GM12878 (cell line): ENCODE measurements at regions not wholly inside any gene's neighbourhood (a gene's known extent, or its start where the extent isn't known, plus 50 kb on each side); places are given as distances from the start of the nearest gene placed in this dataset.

Experiments
- ATAC-seq: fragments of 200-7000 bp; cut with Tn5 transposase; 3 replicates; pipeline ENCODE4 v1.9.1; 2020; ENCODE audit warnings: mild to moderate bottlenecking, moderate library complexity
- BruUV-seq: library from RNA; stranded (reverse); fragments of 400-500 nt; replicated peaks from 2 replicates; lab custom pipeline; 2021; lab: Mats Ljungman, UMichigan
- CTCF ChIA-PET: fragments of 300-600 bp; sonication (Branson Sonifier 250); formaldehyde crosslinking; extraction: SDS; loops from one replicate; lab custom pipeline; 2021; ENCODE audit warnings: inconsistent platforms; lab: Yijun Ruan, JAX
- POLR2A ChIA-PET: fragments of 350-600 bp; formaldehyde crosslinking; extraction: SDS; loops from one replicate; lab custom pipeline; 2021; ENCODE audit warnings: inconsistent platforms; lab: Charles Lee
- RAD21 ChIA-PET: fragments of 300-600 bp; sonication (Branson Sonifier 250); formaldehyde crosslinking; loops from one replicate; lab custom pipeline; 2023; ENCODE audit warnings: antibody characterized with exemption; ENCODE audit not compliant: unreplicated experiment; lab: Charles Lee
- SMC1A ChIA-PET: fragments of 300-600 bp; sonication (Branson Sonifier 250); formaldehyde crosslinking; loops from one replicate; lab custom pipeline; 2023; ENCODE audit not compliant: unreplicated experiment, uncharacterized antibody; lab: Charles Lee
- DNase-seq: peaks from one replicate; pipeline ENCODE4 v3.0.0-alpha.2; 2011; ENCODE audit warnings: low read depth, low spot score
- FAIRE-seq: peaks from 3 replicates; lab custom pipeline; 2011; peaks lifted over from hg19 to GRCh38; lab: Jason Lieb, UNC
- H2AFZ ChIP-seq: 2 replicates; pipeline ENCODE4 v1.6.0; 2011; ENCODE audit warnings: low read depth, low read length, control low read depth; ENCODE audit not compliant: control insufficient read depth
- H3K27ac ChIP-seq: 2 replicates; pipeline ENCODE4 v1.5.1; 2011; ENCODE audit warnings: control low read depth; ENCODE audit not compliant: control insufficient read depth, insufficient read depth
- H3K27me3 ChIP-seq, 2 experiments: replicated peaks in 1 of 2; 2 replicates each; pipeline versions ENCODE4 v1.6.0 to v1.6.1; 2011; ENCODE audit warnings: low read length in 1 of 2; ENCODE audit not compliant: control insufficient read depth in 2 of 2, insufficient read depth in 2 of 2
- H3K36me3 ChIP-seq, 2 experiments: 2 replicates each; pipeline ENCODE4 v1.5.1; 2011; ENCODE audit warnings: low read length in 1 of 2; ENCODE audit not compliant: control insufficient read depth in 2 of 2, insufficient read depth in 2 of 2
- H3K4me1 ChIP-seq: 2 replicates; pipeline ENCODE4 v1.6.1; 2011; ENCODE audit warnings: mild to moderate bottlenecking, low read length, moderate library complexity, mixed read lengths; ENCODE audit not compliant: control insufficient read depth, insufficient read depth
- H3K4me2 ChIP-seq: 2 replicates; pipeline ENCODE4 v1.6.0; 2011; ENCODE audit warnings: control low read depth; ENCODE audit not compliant: control insufficient read depth, insufficient read depth
- H3K4me3 ChIP-seq: fragments of 200-600 bp; sonication (generic); 2 replicates; pipeline ENCODE4 v1.5.1; 2016
- H3K79me2 ChIP-seq: 2 replicates; pipeline ENCODE4 v1.6.0; 2011; ENCODE audit warnings: low read length; ENCODE audit not compliant: control insufficient read depth, insufficient read depth
- H3K9ac ChIP-seq: 2 replicates; pipeline ENCODE4 v1.8.0; 2011; ENCODE audit warnings: low read length, control low read depth, mixed read lengths; ENCODE audit not compliant: control insufficient read depth, insufficient read depth
- H3K9me3 ChIP-seq: replicated peaks from 3 replicates; pipeline ENCODE4 v1.5.1; 2011; ENCODE audit warnings: mild to moderate bottlenecking, low read length; ENCODE audit not compliant: control insufficient read depth, insufficient read depth
- H4K20me1 ChIP-seq: 2 replicates; pipeline ENCODE4 v1.6.0; 2011; ENCODE audit not compliant: control insufficient read depth, insufficient read depth
- ATF7 ChIP-seq: fragments of 450-650 bp; IDR thresholded peaks from 2 replicates; pipeline ENCODE4 v1.6.1; 2016; ENCODE audit warnings: low read depth, mild to moderate bottlenecking
- BHLHE40 ChIP-seq, 2 experiments: fragments of 450-650 bp in 1 of 2; IDR thresholded peaks; 2 replicates each; pipeline ENCODE4 v1.6.1; 2011 to 2017; ENCODE audit warnings: low read depth in 2 of 2, borderline replicate concordance in 1 of 2, improper control_type of control experiment in 1 of 2, low read length in 1 of 2, mild to moderate bottlenecking in 1 of 2
- CBFB ChIP-seq: IDR thresholded peaks from 2 replicates; pipeline ENCODE4 v1.6.1; 2016; ENCODE audit warnings: antibody characterized with exemption, low read depth
- FOXK2 ChIP-seq: fragments of 450-650 bp; IDR thresholded peaks from 2 replicates; pipeline ENCODE4 v1.6.1; 2017; ENCODE audit warnings: mild to moderate bottlenecking, moderate library complexity
- HCFC1 ChIP-seq: fragments of 150-350 bp; IDR thresholded peaks from 2 replicates; pipeline ENCODE4 v1.6.1; 2014; ENCODE audit warnings: low read length
- JUNB ChIP-seq: IDR thresholded peaks from 2 replicates; pipeline ENCODE4 v1.6.1; 2016; ENCODE audit warnings: antibody characterized with exemption, mild to moderate bottlenecking
- NBN ChIP-seq: fragments of 450-650 bp; IDR thresholded peaks from 2 replicates; pipeline ENCODE4 v1.6.1; 2016
- POLR2AphosphoS2 ChIP-seq: IDR thresholded peaks from 2 replicates; pipeline ENCODE4 v1.6.1; 2011; ENCODE audit warnings: low read depth, mild to moderate bottlenecking, low read length, improper control_type of control experiment, moderate library complexity
- POLR2AphosphoS5 ChIP-seq: IDR thresholded peaks from 2 replicates; pipeline ENCODE4 v1.6.1; 2011; ENCODE audit warnings: mild to moderate bottlenecking, low read length, inconsistent platforms
- POU2F2 ChIP-seq: IDR thresholded peaks from 3 replicates; pipeline ENCODE4 v1.6.1; 2011; ENCODE audit warnings: low read depth, mild to moderate bottlenecking, low read length, borderline replicate concordance
- RUNX3 ChIP-seq: IDR thresholded peaks from 2 replicates; pipeline ENCODE4 v1.6.1; 2012; ENCODE audit warnings: low read length, inconsistent platforms
- YBX1 ChIP-seq: fragments of 450-650 bp; IDR thresholded peaks from 2 replicates; pipeline ENCODE4 v1.6.1; 2016; ENCODE audit warnings: antibody characterized with exemption
- WGBS: methylation state at CpG from one replicate; pipeline ENCODE4 v1.1.6; 2016; ENCODE audit warnings: low lambda C conversion rate; ENCODE audit not compliant: insufficient replicate concordance, insufficient coverage; ENCODE audit errors: missing lambda C conversion rate; 5-methylcytosine and 5-hydroxymethylcytosine counted together
- in situ Hi-C: fragments of 300-500 bp; cut with MboI; formaldehyde crosslinking; loops from 9 replicates; pipeline ENCODE4 v1.14.3; 2018; ENCODE audit warnings: mixed read lengths
- intact Hi-C: fragments of 100-400 bp; cut with micrococcal nuclease; formaldehyde crosslinking; loops from one replicate; pipeline ENCODE4 v1.14.2; 2022; ENCODE audit not compliant: unreplicated experiment
- TF ChIP-seq, protein P1 (sequence below): IDR thresholded peaks from 2 replicates; pipeline ENCODE4 v1.6.1; 2012; ENCODE audit warnings: mild to moderate bottlenecking, low read depth, low read length

DNA sequence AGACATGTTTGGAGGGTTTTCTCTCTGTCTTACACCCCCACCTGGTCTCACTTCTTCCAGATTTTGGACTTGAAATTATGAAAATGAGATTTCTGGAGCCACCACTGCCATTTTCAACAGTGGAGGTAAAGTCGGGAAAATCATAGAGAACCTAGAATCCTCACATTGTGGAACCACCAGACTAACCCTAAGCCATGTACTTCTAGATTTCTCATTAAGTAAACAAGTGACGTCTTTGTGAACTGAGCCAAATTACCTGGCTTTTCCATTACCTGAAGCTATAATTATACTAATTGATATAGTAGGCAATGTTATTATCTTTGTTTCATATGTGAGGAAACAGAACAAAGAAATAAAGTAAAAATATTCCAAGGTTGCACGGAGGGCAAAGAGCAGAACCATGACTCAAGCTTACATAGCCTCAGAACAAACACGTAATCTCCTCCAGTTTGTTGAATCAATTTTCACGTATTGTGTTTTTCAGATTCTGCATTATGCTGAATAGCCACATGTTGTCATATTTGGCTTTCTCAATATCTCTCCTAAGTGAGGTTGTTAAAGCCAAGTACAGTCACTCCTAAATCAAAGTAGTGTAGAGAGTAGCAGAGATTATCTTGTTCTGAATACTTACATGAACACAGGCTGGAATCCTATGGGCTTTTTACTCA lies 101.3 kb upstream of the CMC1 start:
- peak; percentile 6 for ATAC-seq
- ChIA-PET SMC1A (interaction anchor here (0.7 to 27.3 kb wide), 20 partner anchors 0 to 428 kb away, joined by 3 to 602 read pairs (median 4); no protein-coding TSS in a partner anchor), POLR2A (interaction anchor here (1.2 to 6.2 kb wide), 5 partner anchors 8 to 95 kb away, joined by 3 to 54 read pairs (median 6); no protein-coding TSS in a partner anchor), RAD21 (interaction anchor here (1.0 to 18.4 kb wide), 15 partner anchors 8 to 424 kb away, joined by 3 to 344 read pairs (median 8); no protein-coding TSS in a partner anchor), CTCF (interaction anchor here (1.0 to 1.9 kb wide), 7 partner anchors 12 to 428 kb away, joined by 3 to 10 read pairs (median 3); no protein-coding TSS in a partner anchor)
- in situ Hi-C loops: loop anchor here (10.0 kb wide), 1 partner anchor 425 kb away; no protein-coding TSS in a partner anchor
- Histone ChIP-seq H3K27me3 (no peaks in the 10 kb centered on the region), H3K36me3 (no peaks in the 10 kb centered on the region), H3K4me3 (no peak overlapping the region), H3K79me2 (no peaks in the 10 kb centered on the region), H2AFZ (no peak overlapping the region), H3K9me3 (no peaks in the 10 kb centered on the region; the same call in 2 of the 3 replicates), H3K4me2 (no peak overlapping the region), H3K4me1 (no peaks in the 10 kb centered on the region), H4K20me1 (no peaks in the 10 kb centered on the region), H3K9ac (no peak overlapping the region)
- FAIRE-seq: no peak
- no peak for DNase-seq
- no TSS peak for BruUV-seq
- intact Hi-C loops: loop anchor here (5.0 kb wide), 3 partner anchors 77 to 418 kb away; partner anchors contain the start of gene EOMES
- WGBS: 8% methylated on average over 5 of the region's 5 CpGs
- TF ChIP-seq POU2F2 (no peak), BHLHE40 (IDR thresholded peaks at IDR 0.05; ENCODE audit: borderline replicate concordance in 1 of 2, low read depth in 2 of 2, low read length in 1 of 2) (no peak), ATF7 (0 out of 2 replicates have a peak, but pooled peaks have one; percentile 31)
- TF ChIP-seq, all 136 proteins: peak for 1
- no peak overlapping the region for H3K27ac ChIP-seq

- DNase-seq (no peak), FAIRE-seq (no peak), ATAC-seq (no peak)
- Histone ChIP-seq H4K20me1 (no peaks in the 10 kb centered on the region), H2AFZ (no peak overlapping the region), H3K27me3 (no peaks in the 10 kb centered on the region), H3K4me2 (no peak overlapping the region), H3K4me1 (no peaks in the 10 kb centered on the region), H3K79me2 (no peaks in the 10 kb centered on the region), H3K9ac (no peak overlapping the region), H3K27ac (no peak overlapping the region), H3K36me3 (no peaks in the 10 kb centered on the region), H3K9me3 (no peaks in the 10 kb centered on the region; the same call in 2 of the 3 replicates), H3K4me3 (no peak overlapping the region)
- no TSS peak for BruUV-seq
- CTCF ChIA-PET: interaction anchor here (1.0 to 1.9 kb wide), 3 partner anchors 77 to 142 kb away, joined by 3 to 10 read pairs (median 3); no protein-coding TSS in a partner anchor
- POLR2A ChIA-PET: interaction anchor here (1.4 to 6.2 kb wide), 6 partner anchors 8 to 100 kb away, joined by 3 to 54 read pairs (median 7); no protein-coding TSS in a partner anchor
- RAD21 ChIA-PET: interaction anchor here (1.0 to 18.4 kb wide), 12 partner anchors 7 to 425 kb away, joined by 3 to 344 read pairs (median 8); no protein-coding TSS in a partner anchor
- WGBS: 77% methylated on average over 4 of the region's 4 CpGs
- intact Hi-C loops: no loop called here
- in situ Hi-C loops: no loop called here
- SMC1A ChIA-PET: interaction anchor here (0.9 to 27.3 kb wide), 15 partner anchors 1 to 428 kb away, joined by 3 to 602 read pairs (median 5); no protein-coding TSS in a partner anchor
- TF ChIP-seq CBFB: no peak
- no peak for TF ChIP-seq NBN
- TF ChIP-seq FOXK2: no peak
- TF ChIP-seq POLR2AphosphoS5: no peak
- TF ChIP-seq JUNB: no peak
- TF ChIP-seq RUNX3: no peak
- no peak for TF ChIP-seq POLR2AphosphoS2
- TF ChIP-seq HCFC1: no peak
- no peak for TF ChIP-seq YBX1
- TF ChIP-seq, protein P1, sequence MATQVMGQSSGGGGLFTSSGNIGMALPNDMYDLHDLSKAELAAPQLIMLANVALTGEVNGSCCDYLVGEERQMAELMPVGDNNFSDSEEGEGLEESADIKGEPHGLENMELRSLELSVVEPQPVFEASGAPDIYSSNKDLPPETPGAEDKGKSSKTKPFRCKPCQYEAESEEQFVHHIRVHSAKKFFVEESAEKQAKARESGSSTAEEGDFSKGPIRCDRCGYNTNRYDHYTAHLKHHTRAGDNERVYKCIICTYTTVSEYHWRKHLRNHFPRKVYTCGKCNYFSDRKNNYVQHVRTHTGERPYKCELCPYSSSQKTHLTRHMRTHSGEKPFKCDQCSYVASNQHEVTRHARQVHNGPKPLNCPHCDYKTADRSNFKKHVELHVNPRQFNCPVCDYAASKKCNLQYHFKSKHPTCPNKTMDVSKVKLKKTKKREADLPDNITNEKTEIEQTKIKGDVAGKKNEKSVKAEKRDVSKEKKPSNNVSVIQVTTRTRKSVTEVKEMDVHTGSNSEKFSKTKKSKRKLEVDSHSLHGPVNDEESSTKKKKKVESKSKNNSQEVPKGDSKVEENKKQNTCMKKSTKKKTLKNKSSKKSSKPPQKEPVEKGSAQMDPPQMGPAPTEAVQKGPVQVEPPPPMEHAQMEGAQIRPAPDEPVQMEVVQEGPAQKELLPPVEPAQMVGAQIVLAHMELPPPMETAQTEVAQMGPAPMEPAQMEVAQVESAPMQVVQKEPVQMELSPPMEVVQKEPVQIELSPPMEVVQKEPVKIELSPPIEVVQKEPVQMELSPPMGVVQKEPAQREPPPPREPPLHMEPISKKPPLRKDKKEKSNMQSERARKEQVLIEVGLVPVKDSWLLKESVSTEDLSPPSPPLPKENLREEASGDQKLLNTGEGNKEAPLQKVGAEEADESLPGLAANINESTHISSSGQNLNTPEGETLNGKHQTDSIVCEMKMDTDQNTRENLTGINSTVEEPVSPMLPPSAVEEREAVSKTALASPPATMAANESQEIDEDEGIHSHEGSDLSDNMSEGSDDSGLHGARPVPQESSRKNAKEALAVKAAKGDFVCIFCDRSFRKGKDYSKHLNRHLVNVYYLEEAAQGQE: no peak
Observed at GRCh38 chr3:28140664-28141063, 100.8 kb upstream of the CMC1 start.
